MM.1S (cell line): ENCODE measurements at regions not wholly inside any gene's neighbourhood (a gene's known extent, or its start where the extent isn't known, plus 50 kb on each side); places are given as distances from the start of the nearest gene placed in this dataset.

Source experiments
- EZH2 ChIP-seq: fragments of 300-600 bp; sonication (generic); optimal IDR thresholded peaks from 2 replicates; pipeline ENCODE3; 2017; ENCODE audit warnings: low read depth, mild to moderate bottlenecking, antibody characterized with exemption, low read length, mixed read lengths
- EZH2phosphoT487 ChIP-seq: fragments of 300-600 bp; sonication (generic); IDR thresholded peaks from 2 replicates; pipeline ENCODE4 v1.6.1; 2018; ENCODE audit warnings: antibody characterized with exemption, low read length
- TF ChIP-seq, protein P1 (sequence below): fragments of 300-600 bp; sonication (generic); IDR thresholded peaks from 2 replicates; pipeline ENCODE4 v1.5.1; 2016; ENCODE audit warnings: antibody characterized with exemption, low read length, mixed read lengths

DNA sequence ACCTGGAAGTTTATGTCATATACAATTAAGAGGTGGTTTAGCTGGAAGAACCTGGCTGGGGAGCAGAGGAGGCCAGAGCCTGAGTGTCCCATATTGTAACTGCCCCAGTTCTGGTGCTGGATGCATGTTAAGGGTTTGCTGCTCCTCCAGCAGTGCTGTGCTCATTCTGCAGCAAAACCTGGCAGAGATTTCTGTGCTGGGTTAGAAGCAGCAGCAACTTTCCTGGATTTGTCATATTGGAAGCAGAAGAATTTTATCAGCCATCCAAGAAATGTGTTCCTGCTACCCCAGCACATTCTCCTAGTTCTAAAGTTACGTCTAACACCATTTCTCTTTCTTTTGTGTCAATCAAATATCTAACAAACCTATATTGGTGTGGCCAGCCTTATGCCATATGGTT lies 284.1 kb downstream of the TDRD15 start:
- TF ChIP-seq EZH2 (no peak), EZH2phosphoT487 (no peak)
- TF ChIP-seq, protein P1, sequence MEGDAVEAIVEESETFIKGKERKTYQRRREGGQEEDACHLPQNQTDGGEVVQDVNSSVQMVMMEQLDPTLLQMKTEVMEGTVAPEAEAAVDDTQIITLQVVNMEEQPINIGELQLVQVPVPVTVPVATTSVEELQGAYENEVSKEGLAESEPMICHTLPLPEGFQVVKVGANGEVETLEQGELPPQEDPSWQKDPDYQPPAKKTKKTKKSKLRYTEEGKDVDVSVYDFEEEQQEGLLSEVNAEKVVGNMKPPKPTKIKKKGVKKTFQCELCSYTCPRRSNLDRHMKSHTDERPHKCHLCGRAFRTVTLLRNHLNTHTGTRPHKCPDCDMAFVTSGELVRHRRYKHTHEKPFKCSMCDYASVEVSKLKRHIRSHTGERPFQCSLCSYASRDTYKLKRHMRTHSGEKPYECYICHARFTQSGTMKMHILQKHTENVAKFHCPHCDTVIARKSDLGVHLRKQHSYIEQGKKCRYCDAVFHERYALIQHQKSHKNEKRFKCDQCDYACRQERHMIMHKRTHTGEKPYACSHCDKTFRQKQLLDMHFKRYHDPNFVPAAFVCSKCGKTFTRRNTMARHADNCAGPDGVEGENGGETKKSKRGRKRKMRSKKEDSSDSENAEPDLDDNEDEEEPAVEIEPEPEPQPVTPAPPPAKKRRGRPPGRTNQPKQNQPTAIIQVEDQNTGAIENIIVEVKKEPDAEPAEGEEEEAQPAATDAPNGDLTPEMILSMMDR: no peak
